Panc1 (cell line): ENCODE measurements at regions not wholly inside any gene's neighbourhood (a gene's known extent, or its start where the extent isn't known, plus 50 kb on each side); places are given as distances from the start of the nearest gene placed in this dataset.

Experiments
- CTCF ChIP-seq: fragments of 450-650 bp; IDR thresholded peaks from 2 replicates; pipeline ENCODE4 v1.5.1; 2017; ENCODE audit warnings: mild to moderate bottlenecking
- POLR2AphosphoS5 ChIP-seq: IDR thresholded peaks from 2 replicates; pipeline ENCODE4 v1.6.1; 2012; ENCODE audit warnings: mild to moderate bottlenecking, low read depth, low read length, moderate library complexity
- REST ChIP-seq, 2 experiments: IDR thresholded peaks; 2 replicates each; pipeline ENCODE4 v1.6.1; 2011 to 2012; ENCODE audit warnings: low read depth in 2 of 2, control low read depth in 1 of 2, low read length in 1 of 2, mild to moderate bottlenecking in 1 of 2, moderate library complexity in 1 of 2; ENCODE audit not compliant: insufficient read depth in 1 of 2
- SIN3A ChIP-seq: IDR thresholded peaks from 2 replicates; pipeline ENCODE4 v1.6.1; 2012; ENCODE audit warnings: low read depth, mild to moderate bottlenecking, low read length, moderate library complexity, borderline replicate concordance; ENCODE audit not compliant: insufficient read depth
- TCF7L2 ChIP-seq: IDR thresholded peaks from 2 replicates; pipeline ENCODE4 v1.6.1; 2011; ENCODE audit warnings: mild to moderate bottlenecking, low read depth, low read length, inconsistent platforms

- no peak for TF ChIP-seq CTCF
- no peak for TF ChIP-seq REST (IDR thresholded peaks at IDR 0.05; ENCODE audit: insufficient read depth in 1 of 2, low read depth in 2 of 2, low read length in 1 of 2)
- no peak for TF ChIP-seq POLR2AphosphoS5
- TF ChIP-seq SIN3A = no peak
- TF ChIP-seq TCF7L2 = no peak
Observed at GRCh38 chr15:66982816-66983215, 82.6 kb upstream of the SMAD3 start.
